ENCODE measurements at regions not wholly inside any gene's neighbourhood (a gene's known extent, or its start where the extent isn't known, plus 50 kb on each side); places are given as distances from the start of the nearest gene placed in this dataset.

GRCh38 chr12:127306604-127307215, 960.3 kb upstream of the TMEM132C start:
- no peak for DNase-seq (ENCODE audit: low spot score)

GRCh38 chr12:127307528-127307927, 959.4 kb upstream of the TMEM132C start:
- no peak for DNase-seq (ENCODE audit: low spot score)

GRCh38 chr12:127308148-127308547, 958.8 kb upstream of the TMEM132C start:
- no peak for DNase-seq (ENCODE audit: low spot score)

- no peak for DNase-seq (ENCODE audit: low spot score)
Observed at GRCh38 chr12:127310548-127310947, 956.4 kb upstream of the TMEM132C start.

GRCh38 chr12:127311720-127312364, 955.1 kb upstream of the TMEM132C start:
- no peak for DNase-seq (ENCODE audit: low spot score)

GRCh38 chr12:127324681-127325080, 942.3 kb upstream of the TMEM132C start:
- DNase-seq (ENCODE audit: low spot score): no peak

- no peak for DNase-seq (ENCODE audit: low spot score)
Observed at GRCh38 chr12:127327986-127328385, 939.0 kb upstream of the TMEM132C start.

- no peak for DNase-seq (ENCODE audit: low spot score)
Observed at GRCh38 chr12:127328867-127329266, 938.1 kb upstream of the TMEM132C start.

GRCh38 chr12:127334365-127334764, 932.6 kb upstream of the TMEM132C start:
- DNase-seq (ENCODE audit: low spot score): no peak

- DNase-seq (ENCODE audit: low spot score): no peak
Observed at GRCh38 chr12:127334912-127335644, 931.9 kb upstream of the TMEM132C start.

- no peak for DNase-seq (ENCODE audit: low spot score)
Observed at GRCh38 chr12:127336416-127336815, 930.6 kb upstream of the TMEM132C start.

- no peak for DNase-seq (ENCODE audit: low spot score)
Observed at GRCh38 chr12:127339065-127339464, 927.9 kb upstream of the TMEM132C start.

- DNase-seq (ENCODE audit: low spot score): no peak
Observed at GRCh38 chr12:127340381-127340780, 926.6 kb upstream of the TMEM132C start.

- DNase-seq (ENCODE audit: low spot score): no peak
Observed at GRCh38 chr12:127342861-127343260, 924.1 kb upstream of the TMEM132C start.

- DNase-seq (ENCODE audit: low spot score): no peak
Observed at GRCh38 chr12:127343940-127344339, 923.0 kb upstream of the TMEM132C start.

- DNase-seq (ENCODE audit: low spot score): no peak
Observed at GRCh38 chr12:127351481-127352010, 915.4 kb upstream of the TMEM132C start.

GRCh38 chr12:127355061-127355841, 911.7 kb upstream of the TMEM132C start:
- DNase-seq (ENCODE audit: low spot score): no peak

GRCh38 chr12:127358888-127359287, 908.1 kb upstream of the TMEM132C start:
- DNase-seq (ENCODE audit: low spot score): no peak

- DNase-seq (ENCODE audit: low spot score): no peak
Observed at GRCh38 chr12:127360580-127360979, 906.4 kb upstream of the TMEM132C start.

- no peak for DNase-seq (ENCODE audit: low spot score)
Observed at GRCh38 chr12:127362121-127362520, 904.8 kb upstream of the TMEM132C start.

- DNase-seq (ENCODE audit: low spot score): no peak
Observed at GRCh38 chr12:127363392-127363791, 903.6 kb upstream of the TMEM132C start.
